Mammary epithelial cell (primary cell): ENCODE measurements at regions not wholly inside any gene's neighbourhood (a gene's known extent, or its start where the extent isn't known, plus 50 kb on each side); places are given as distances from the start of the nearest gene placed in this dataset.
"Not testable (repeated sequence)": the region's sequence is repeated elsewhere in the genome, so short reads cannot be mapped to it uniquely, and the experiment has no call there.

Experiments
- EZH2 ChIP-seq: IDR thresholded peaks from 2 replicates; pipeline ENCODE4 v1.6.1; 2012; ENCODE audit warnings: low read length, inconsistent platforms, borderline replicate concordance
- TF ChIP-seq, protein P1 (sequence below), 2 donors: IDR thresholded peaks in 1 of 2; conservative IDR thresholded peaks in 1 of 2; 2 replicates each; pipeline ENCODE4 v1.5.1; 2011 to 2012; ENCODE audit warnings: inconsistent platforms in 2 of 2, low read length in 2 of 2, mild to moderate bottlenecking in 2 of 2, control low read depth in 1 of 2, low read depth in 1 of 2; ENCODE audit not compliant: insufficient read depth in 1 of 2; ENCODE audit errors: extremely low read depth in 1 of 2

DNA sequence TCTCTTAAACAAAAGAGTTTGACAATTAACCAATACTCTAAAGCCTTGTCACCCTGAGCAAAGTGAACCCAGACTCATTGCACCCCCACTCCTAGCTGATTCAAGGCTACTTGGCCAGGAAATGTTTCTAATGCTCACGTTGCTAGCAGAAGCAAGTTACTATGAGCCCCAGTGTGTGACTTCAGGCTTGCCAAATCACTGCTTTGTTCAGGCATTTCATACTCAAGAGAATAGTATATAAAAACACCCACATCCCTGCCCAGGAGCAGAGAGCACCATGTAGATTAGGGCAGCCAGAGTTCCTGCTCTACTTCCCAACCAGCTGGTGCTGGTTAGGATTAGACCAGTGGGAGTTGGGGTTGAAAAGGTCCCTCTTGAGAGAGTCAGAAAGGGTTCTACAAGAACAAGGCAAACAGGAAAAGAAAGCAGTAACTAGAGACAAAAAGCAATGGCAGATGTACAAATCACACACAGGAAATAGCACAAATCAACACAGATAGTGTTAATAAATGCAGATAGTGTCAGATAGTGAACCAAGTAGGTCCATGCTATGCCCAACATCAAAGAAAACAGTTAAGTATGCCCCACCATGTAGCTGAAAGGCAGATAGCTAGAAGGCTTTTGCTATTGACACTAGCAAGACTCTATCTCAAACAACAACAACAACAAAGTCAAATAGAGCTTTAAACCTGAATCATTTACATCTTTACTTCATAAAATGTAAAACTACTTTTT, 314.3 kb downstream of the GOLGA6L6 start:
- TF ChIP-seq, protein P1, sequence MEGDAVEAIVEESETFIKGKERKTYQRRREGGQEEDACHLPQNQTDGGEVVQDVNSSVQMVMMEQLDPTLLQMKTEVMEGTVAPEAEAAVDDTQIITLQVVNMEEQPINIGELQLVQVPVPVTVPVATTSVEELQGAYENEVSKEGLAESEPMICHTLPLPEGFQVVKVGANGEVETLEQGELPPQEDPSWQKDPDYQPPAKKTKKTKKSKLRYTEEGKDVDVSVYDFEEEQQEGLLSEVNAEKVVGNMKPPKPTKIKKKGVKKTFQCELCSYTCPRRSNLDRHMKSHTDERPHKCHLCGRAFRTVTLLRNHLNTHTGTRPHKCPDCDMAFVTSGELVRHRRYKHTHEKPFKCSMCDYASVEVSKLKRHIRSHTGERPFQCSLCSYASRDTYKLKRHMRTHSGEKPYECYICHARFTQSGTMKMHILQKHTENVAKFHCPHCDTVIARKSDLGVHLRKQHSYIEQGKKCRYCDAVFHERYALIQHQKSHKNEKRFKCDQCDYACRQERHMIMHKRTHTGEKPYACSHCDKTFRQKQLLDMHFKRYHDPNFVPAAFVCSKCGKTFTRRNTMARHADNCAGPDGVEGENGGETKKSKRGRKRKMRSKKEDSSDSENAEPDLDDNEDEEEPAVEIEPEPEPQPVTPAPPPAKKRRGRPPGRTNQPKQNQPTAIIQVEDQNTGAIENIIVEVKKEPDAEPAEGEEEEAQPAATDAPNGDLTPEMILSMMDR (conservative IDR thresholded peaks at IDR 0.05 in 1 of 2, IDR thresholded peaks at IDR 0.05 in 1 of 2; ENCODE audit: extremely low read depth in 1 of 2, insufficient read depth in 1 of 2, low read depth in 1 of 2, low read length in 2 of 2) = not testable (repeated sequence)
- TF ChIP-seq EZH2 = not testable (repeated sequence)
